ENCODE measurements at regions not wholly inside any gene's neighbourhood (a gene's known extent, or its start where the extent isn't known, plus 50 kb on each side); places are given as distances from the start of the nearest gene placed in this dataset.

DNA sequence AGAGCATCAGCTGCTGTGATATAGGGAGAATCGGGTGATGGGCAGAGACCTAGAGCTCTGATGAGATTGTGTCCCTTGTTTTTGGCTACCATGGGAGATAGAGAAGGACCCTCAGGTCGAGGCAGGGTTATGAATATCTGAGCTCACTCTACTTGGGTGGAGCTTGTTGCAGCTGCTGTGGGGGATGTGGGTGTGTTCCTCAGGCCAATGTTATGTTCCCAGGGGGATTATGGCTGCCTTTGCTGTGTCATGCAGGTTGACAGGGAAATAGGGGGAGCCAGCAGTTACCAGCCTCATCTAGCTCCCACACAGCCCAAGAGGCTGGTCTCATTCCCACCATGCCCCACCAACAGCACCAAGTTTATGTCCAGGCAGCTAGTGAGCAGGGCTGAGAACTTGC lies 131.5 kb downstream of the TRIM42 start:
- TF ChIP-seq SUZ12 (IDR thresholded peaks at IDR 0.05; ENCODE audit: extremely low read depth, insufficient read depth, insufficient read length) (no peak), ZNF274 (IDR thresholded peaks at IDR 0.05; ENCODE audit: low read depth, low read length) (no peak), YY1 (IDR thresholded peaks at IDR 0.05; ENCODE audit: insufficient read depth, insufficient read length) (no peak)

All from NT2/D1 (cell line).